Natural killer cell (primary cell): ENCODE measurements at regions not wholly inside any gene's neighbourhood (a gene's known extent, or its start where the extent isn't known, plus 50 kb on each side); places are given as distances from the start of the nearest gene placed in this dataset.

ENCODE experiments used
- ATAC-seq, 3 donors: fragments of 150-1000 bp in 2 of 3; fragments of 200-7000 bp in 1 of 3; cut with Tn5 transposase; 1 replicate in 1 of 3; 2 replicates in 2 of 3; pipeline ENCODE4 v1.10.0; 2021; ENCODE audit warnings: mild to moderate bottlenecking in 2 of 3, moderate library complexity in 2 of 3
- DNase-seq, 2 donors: peaks; one replicate each; pipeline versions ENCODE4 v3.0.0 to v3.0.0-alpha.2; 2013 to 2021; ENCODE audit warnings: mixed read lengths in 1 of 2
- H3K27ac ChIP-seq: one replicate; pipeline ENCODE4 v1.5.1; 2013; ENCODE audit warnings: mild to moderate bottlenecking, low read length
- H3K27me3 ChIP-seq: one replicate; pipeline ENCODE4 v1.6.1; 2013; ENCODE audit warnings: low read length; ENCODE audit not compliant: control insufficient read depth, insufficient read depth
- H3K36me3 ChIP-seq: one replicate; pipeline ENCODE4 v1.6.1; 2013; ENCODE audit warnings: low read length; ENCODE audit not compliant: control insufficient read depth, insufficient read depth
- H3K4me1 ChIP-seq: one replicate; pipeline ENCODE4 v1.6.1; 2013; ENCODE audit warnings: low read length; ENCODE audit not compliant: control insufficient read depth, insufficient read depth
- H3K4me3 ChIP-seq: one replicate; pipeline ENCODE4 v1.5.1; 2013; ENCODE audit warnings: low read length
- H3K9me3 ChIP-seq: one replicate; pipeline ENCODE4 v1.6.1; 2013; ENCODE audit warnings: low read length; ENCODE audit not compliant: control insufficient read depth, insufficient read depth
- H3K27ac Mint-ChIP-seq, 2 donors: one replicate each; pipeline ENCODE4 v1.8.0; 2022; ENCODE audit warnings: mild to moderate bottlenecking in 2 of 2, mixed read lengths in 2 of 2, moderate library complexity in 1 of 2
- H3K27me3 Mint-ChIP-seq, 2 donors: one replicate each; pipeline ENCODE4 v1.8.0; 2022; ENCODE audit warnings: low read depth in 2 of 2, mixed read lengths in 2 of 2
- H3K36me3 Mint-ChIP-seq: one replicate; pipeline ENCODE4 v1.8.0; 2022; ENCODE audit warnings: mixed read lengths
- H3K4me1 Mint-ChIP-seq, 2 donors: one replicate each; pipeline ENCODE4 v1.8.0; 2022; ENCODE audit warnings: mixed read lengths in 2 of 2
- H3K4me3 Mint-ChIP-seq: one replicate; pipeline ENCODE4 v1.8.0; 2022; ENCODE audit warnings: mild to moderate bottlenecking, moderate library complexity, mixed read lengths
- H3K9me3 Mint-ChIP-seq, 2 donors: one replicate each; pipeline ENCODE4 v1.8.0; 2022; ENCODE audit warnings: mixed read lengths in 2 of 2
- CTCF ChIP-seq: fragments of 200-600 bp; IDR thresholded peaks from one replicate; pipeline ENCODE4 v1.8.0; 2022; ENCODE audit warnings: antibody characterized with exemption
- WGBS: methylation state at CpG from one replicate; pipeline ENCODE4 v1.1.7; 2013; ENCODE audit warnings: missing lambda C conversion rate; ENCODE audit not compliant: insufficient coverage; 5-methylcytosine and 5-hydroxymethylcytosine counted together
- intact Hi-C: fragments of 100-400 bp; cut with micrococcal nuclease; formaldehyde crosslinking; loops from one replicate; pipeline ENCODE4 v1.14.2; 2022

- Mint-ChIP-seq H3K4me1 (no peaks in the 10 kb centered on the region), H3K27me3 (no peaks in the 10 kb centered on the region), H3K36me3 (no peaks in the 10 kb centered on the region), H3K9me3 (peaks cover 8 to 16% of the 10 kb centered on the region in 2 donors), H3K27ac (no peak overlapping the region), H3K4me3 (no peak overlapping the region)
- TF ChIP-seq CTCF: no peak
- intact Hi-C loops: no loop called here
- Histone ChIP-seq H3K27me3 (no peaks in the 10 kb centered on the region), H3K4me1 (no peaks in the 10 kb centered on the region), H3K4me3 (no peak overlapping the region), H3K9me3 (no peaks in the 10 kb centered on the region), H3K27ac (no peak overlapping the region), H3K36me3 (no peaks in the 10 kb centered on the region)
- ATAC-seq (no peak), DNase-seq (no peak)
- 93% methylated on average over 1 of the region's 2 CpGs for WGBS
These were observed 619.6 kb downstream of the FSCB start for GRCh38 chr14:43887523-43887922.

GRCh38 chr14:43877351-43877960 lies 629.6 kb downstream of the FSCB start:
- ATAC-seq: no peak
- no peak overlapping the region for H3K27ac ChIP-seq
- Mint-ChIP-seq H3K27ac (no peak overlapping the region), H3K36me3 (no peaks in the 10 kb centered on the region), H3K4me3 (no peak overlapping the region), H3K9me3 (peaks cover 9 to 10% of the 10 kb centered on the region in 2 donors), H3K4me1 (no peaks in the 10 kb centered on the region), H3K27me3 (no peaks in the 10 kb centered on the region)
- no peaks in the 10 kb centered on the region for H3K9me3 ChIP-seq
- WGBS: 85% methylated on average over 3 of the region's 3 CpGs
- no peaks in the 10 kb centered on the region for H3K36me3 ChIP-seq
- intact Hi-C loops: no loop called here
- H3K4me1 ChIP-seq: no peaks in the 10 kb centered on the region
- H3K27me3 ChIP-seq: no peaks in the 10 kb centered on the region
- DNase-seq: no peak
- no peak for TF ChIP-seq CTCF
- H3K4me3 ChIP-seq: no peak overlapping the region

GRCh38 chr14:43872752-43873655 lies 634.1 kb downstream of the FSCB start:
- Histone ChIP-seq H3K4me3 (no peak overlapping the region), H3K9me3 (peaks cover 10% of the 10 kb centered on the region), H3K36me3 (no peaks in the 10 kb centered on the region), H3K4me1 (no peaks in the 10 kb centered on the region), H3K27ac (no peak overlapping the region), H3K27me3 (no peaks in the 10 kb centered on the region)
- Mint-ChIP-seq H3K27me3 (no peaks in the 10 kb centered on the region), H3K9me3 (peaks cover 8 to 12% of the 10 kb centered on the region in 2 donors), H3K36me3 (no peaks in the 10 kb centered on the region), H3K27ac (no peak overlapping the region), H3K4me3 (no peak overlapping the region), H3K4me1 (no peaks in the 10 kb centered on the region)
- DNase-seq (no peak), ATAC-seq (no peak)
- TF ChIP-seq CTCF: no peak
- intact Hi-C loops: no loop called here
- WGBS: 78% methylated on average over 3 of the region's 7 CpGs
